Natural killer cell treated with Interleukin-12 subunit alpha and Interleukin-12 subunit beta and Interleukin-15 and Interleukin-18, amount 100 ng/mL, for 72 hours (primary cell): ENCODE measurements at regions not wholly inside any gene's neighbourhood (a gene's known extent, or its start where the extent isn't known, plus 50 kb on each side); places are given as distances from the start of the nearest gene placed in this dataset.

ENCODE experiments used
- ATAC-seq, 2 donors: fragments of 150-1000 bp; cut with Tn5 transposase in 1 of 2; sonication (Bioruptor Pico), chemical (Tn5 transposase) in 1 of 2; 2 replicates each; pipeline ENCODE4 v1.10.0; 2021
- DNase-seq: peaks from one replicate; pipeline ENCODE4 v3.0.0; 2022; ENCODE audit warnings: low spot score
- H3K27ac Mint-ChIP-seq, 2 donors: 1 replicate in 1 of 2; 2 replicates in 1 of 2; pipeline ENCODE4 v1.8.0; 2022; ENCODE audit warnings: mixed read lengths in 2 of 2, mild to moderate bottlenecking in 1 of 2, moderate library complexity in 1 of 2
- H3K27me3 Mint-ChIP-seq, 2 donors: 1 replicate in 1 of 2; 2 replicates in 1 of 2; pipeline ENCODE4 v1.8.0; 2022; ENCODE audit warnings: mixed read lengths in 2 of 2
- H3K36me3 Mint-ChIP-seq: one replicate; pipeline ENCODE4 v1.8.0; 2022; ENCODE audit warnings: mixed read lengths
- H3K4me1 Mint-ChIP-seq, 2 donors: 1 replicate in 1 of 2; 2 replicates in 1 of 2; pipeline ENCODE4 v1.8.0; 2022; ENCODE audit warnings: low read depth in 2 of 2, mixed read lengths in 2 of 2, mild to moderate bottlenecking in 1 of 2
- H3K4me3 Mint-ChIP-seq: one replicate; pipeline ENCODE4 v1.8.0; 2022; ENCODE audit warnings: mixed read lengths
- H3K9me3 Mint-ChIP-seq: 2 replicates; pipeline ENCODE4 v1.8.0; 2022; ENCODE audit warnings: mixed read lengths

DNA sequence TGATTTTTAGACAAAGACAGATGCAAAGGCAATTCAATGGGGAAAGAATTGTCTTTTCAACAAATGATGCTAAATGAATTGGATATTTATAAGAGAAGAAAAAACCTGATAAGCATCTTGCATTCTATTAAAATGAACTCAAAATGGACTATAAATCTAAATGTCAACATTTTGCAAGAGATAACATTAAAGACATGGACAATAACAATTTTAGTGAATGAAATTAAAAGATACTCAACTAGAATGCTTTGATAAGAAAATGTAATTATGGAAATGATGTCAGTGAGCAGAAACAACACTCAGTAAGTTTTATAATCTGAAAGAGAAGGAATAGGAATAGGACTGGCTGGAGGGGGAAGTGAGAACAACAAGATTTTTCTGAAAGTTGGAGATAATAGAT lies 421.7 kb downstream of the C6orf118 start:
- Mint-ChIP-seq H3K27me3 (no peaks in the 10 kb centered on the region), H3K4me1 (no peaks in the 10 kb centered on the region), H3K9me3 (peaks cover 10% of the 10 kb centered on the region), H3K27ac (no peak overlapping the region), H3K36me3 (no peaks in the 10 kb centered on the region), H3K4me3 (no peak overlapping the region)
- ATAC-seq, result no peak
- no peak for DNase-seq

DNA sequence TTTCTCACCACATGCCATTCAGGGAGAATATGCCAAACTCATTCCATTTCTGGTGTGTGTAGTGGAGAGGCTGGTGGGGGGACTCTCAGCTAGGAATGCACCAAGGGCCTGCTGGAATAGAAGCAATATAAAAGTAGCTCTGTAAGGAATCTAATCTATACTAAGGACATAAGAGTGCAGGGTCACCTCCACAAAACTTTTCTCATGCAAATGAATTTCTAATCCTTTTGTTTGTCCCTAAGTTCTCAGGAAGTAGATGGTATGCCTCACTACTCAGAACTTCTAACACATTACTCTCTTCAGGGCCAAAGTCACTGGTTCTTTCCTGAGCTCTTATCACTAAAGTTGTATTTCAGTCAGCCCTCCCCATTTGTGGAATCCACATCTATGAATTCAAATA lies 427.2 kb downstream of the C6orf118 start:
- no peak overlapping the region for H3K4me3 Mint-ChIP-seq
- peaks cover 8% of the 10 kb centered on the region for H3K9me3 Mint-ChIP-seq
- ATAC-seq, result no peak
- no peaks in the 10 kb centered on the region for H3K27me3 Mint-ChIP-seq
- no peak for DNase-seq
- no peaks in the 10 kb centered on the region for H3K4me1 Mint-ChIP-seq
- no peaks in the 10 kb centered on the region for H3K36me3 Mint-ChIP-seq
- no peak overlapping the region for H3K27ac Mint-ChIP-seq

DNA sequence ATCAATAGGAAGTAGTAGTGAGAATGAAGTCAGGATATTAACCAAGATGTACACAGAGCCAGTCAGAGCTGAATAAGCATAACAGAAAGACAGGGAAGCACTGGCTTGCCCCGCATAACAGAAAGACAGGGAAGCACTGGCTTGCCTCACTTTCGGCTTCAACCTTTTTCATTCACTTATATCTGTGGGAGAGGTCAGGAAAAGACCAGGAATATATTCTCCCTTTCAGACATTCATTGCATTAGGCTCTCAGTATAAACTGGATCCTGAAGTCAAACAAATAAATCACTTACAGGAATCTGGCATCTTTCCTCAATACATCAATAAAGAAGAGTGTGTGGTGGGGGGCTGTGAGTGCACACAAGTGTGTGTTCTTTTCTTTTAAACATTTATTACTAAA lies 437.6 kb downstream of the C6orf118 start:
- ATAC-seq, result no peak
- DNase-seq, result no peak
- H3K27me3 Mint-ChIP-seq, result no peaks in the 10 kb centered on the region
- H3K4me1 Mint-ChIP-seq, result no peaks in the 10 kb centered on the region
- H3K36me3 Mint-ChIP-seq, result no peaks in the 10 kb centered on the region
- H3K27ac Mint-ChIP-seq, result no peak overlapping the region
- no peak overlapping the region for H3K4me3 Mint-ChIP-seq
- H3K9me3 Mint-ChIP-seq, result peaks cover 14% of the 10 kb centered on the region

DNA sequence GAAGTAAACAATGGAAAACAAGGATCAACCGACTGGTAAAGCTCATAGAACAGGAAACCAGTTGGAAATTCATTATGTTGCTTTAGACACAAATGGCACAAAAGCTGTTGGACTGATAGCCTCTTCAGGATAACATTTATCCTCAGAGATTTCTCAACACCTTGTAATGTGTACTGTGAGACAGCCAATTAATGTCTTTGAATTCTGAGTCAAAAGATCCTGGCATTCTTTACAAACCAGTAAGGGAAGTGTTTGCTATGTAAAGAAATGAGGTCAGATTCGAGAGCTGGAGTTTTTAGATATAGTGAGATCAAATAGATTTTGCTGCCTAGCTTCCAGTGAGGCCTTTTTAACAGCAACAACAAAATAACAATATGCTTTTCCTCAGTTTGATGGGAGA lies 439.2 kb downstream of the C6orf118 start:
- Mint-ChIP-seq H3K36me3 (no peaks in the 10 kb centered on the region), H3K27ac (no peak overlapping the region), H3K4me3 (no peak overlapping the region), H3K27me3 (no peaks in the 10 kb centered on the region), H3K4me1 (no peaks in the 10 kb centered on the region), H3K9me3 (peaks cover 14% of the 10 kb centered on the region)
- DNase-seq (no peak), ATAC-seq (no peak)

DNA sequence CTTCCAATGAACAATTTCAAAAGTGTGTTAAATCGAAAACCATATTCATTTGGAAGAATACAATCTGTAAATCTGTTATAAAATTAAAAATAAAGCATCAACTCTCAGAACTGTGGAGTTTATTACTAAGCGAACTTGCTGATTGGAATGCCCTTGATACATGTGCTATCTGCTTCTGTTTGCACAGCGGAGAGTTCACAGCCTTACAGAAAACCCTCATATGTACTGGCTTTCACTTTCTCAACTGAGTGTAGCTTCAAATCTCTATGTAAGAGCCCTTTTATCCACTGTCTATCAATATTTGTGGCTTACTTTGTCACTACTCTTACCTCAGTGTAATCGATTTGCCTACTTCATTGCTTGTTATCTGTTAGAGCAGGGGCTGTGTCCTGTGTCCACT lies 447.4 kb downstream of the C6orf118 start:
- H3K36me3 Mint-ChIP-seq, result no peaks in the 10 kb centered on the region
- H3K27me3 Mint-ChIP-seq, result no peaks in the 10 kb centered on the region
- peaks cover 17% of the 10 kb centered on the region for H3K9me3 Mint-ChIP-seq
- no peak overlapping the region for H3K4me3 Mint-ChIP-seq
- no peak for DNase-seq
- no peaks in the 10 kb centered on the region for H3K4me1 Mint-ChIP-seq
- no peak for ATAC-seq
- H3K27ac Mint-ChIP-seq, result no peak overlapping the region

DNA sequence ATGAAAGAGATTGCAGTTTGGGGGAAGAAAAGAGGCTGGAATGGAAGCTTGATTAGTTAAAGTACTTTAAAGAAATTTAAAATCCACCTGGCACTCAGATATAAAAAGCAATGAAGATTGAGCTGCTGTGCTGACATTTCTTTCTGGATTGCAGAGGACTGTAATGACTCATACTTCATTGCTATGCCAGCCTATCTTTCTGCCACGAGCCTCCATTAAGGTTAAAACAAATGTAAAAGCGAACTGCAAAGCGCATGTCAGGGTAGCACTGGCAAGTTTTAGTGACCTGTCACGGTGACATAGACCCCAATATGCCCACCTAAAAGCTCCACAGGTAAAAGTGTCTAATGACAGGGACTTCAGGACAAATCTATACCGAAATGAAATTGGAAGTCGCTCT lies 449.6 kb downstream of the C6orf118 start:
- Mint-ChIP-seq H3K27me3 (no peaks in the 10 kb centered on the region), H3K9me3 (peaks cover 11% of the 10 kb centered on the region), H3K27ac (no peak overlapping the region), H3K4me3 (no peak overlapping the region), H3K4me1 (no peaks in the 10 kb centered on the region), H3K36me3 (no peaks in the 10 kb centered on the region)
- no peak for ATAC-seq
- DNase-seq, result no peak

DNA sequence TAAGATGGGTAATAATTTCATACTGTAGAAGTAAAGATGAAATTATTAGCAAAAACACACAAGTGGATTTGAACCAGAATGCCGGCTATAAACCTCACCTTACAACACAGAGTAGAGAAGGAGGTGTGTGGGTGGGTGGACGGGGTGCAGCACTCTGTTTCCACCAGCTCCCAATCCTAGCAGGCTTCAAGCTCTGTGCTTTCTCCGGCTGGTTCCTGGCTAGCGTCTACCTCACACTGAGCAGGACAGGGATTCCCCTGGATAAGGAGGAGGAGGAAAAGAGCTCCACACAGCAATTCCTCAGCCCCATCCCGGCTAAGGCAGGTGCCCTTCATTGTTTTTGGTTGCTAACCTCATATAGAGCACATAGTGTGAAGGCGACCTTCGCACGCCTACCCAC lies 453.3 kb downstream of the C6orf118 start:
- ATAC-seq, result no peak
- H3K27ac Mint-ChIP-seq, result no peak overlapping the region
- DNase-seq, result no peak

DNA sequence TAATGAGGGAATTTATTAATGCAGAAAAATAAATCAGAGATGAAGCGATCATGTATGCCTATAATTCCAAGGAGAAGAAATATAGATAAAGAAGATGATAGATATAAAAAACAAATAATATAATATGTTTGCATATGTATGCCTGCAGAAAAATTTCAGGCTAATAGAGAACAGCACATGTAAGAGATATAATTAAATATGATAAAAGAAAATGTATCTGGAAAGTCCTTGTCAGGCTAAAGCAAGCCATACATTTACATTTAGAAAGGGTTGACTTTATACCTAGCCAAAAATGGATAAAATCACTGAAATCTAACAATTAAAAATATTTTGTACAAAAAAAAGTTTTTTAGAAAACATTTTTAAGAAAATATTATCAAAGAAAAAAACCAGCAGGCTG lies 454.1 kb downstream of the C6orf118 start:
- no peak for ATAC-seq
- H3K4me1 Mint-ChIP-seq, result no peaks in the 10 kb centered on the region
- no peak overlapping the region for H3K4me3 Mint-ChIP-seq
- H3K9me3 Mint-ChIP-seq, result peaks cover 4% of the 10 kb centered on the region
- no peaks in the 10 kb centered on the region for H3K27me3 Mint-ChIP-seq
- no peak for DNase-seq
- no peaks in the 10 kb centered on the region for H3K36me3 Mint-ChIP-seq
- H3K27ac Mint-ChIP-seq, result no peak overlapping the region

More for the DNA sequence above, 453.3 kb downstream of the C6orf118 start:
- Mint-ChIP-seq H3K9me3 (peaks cover 4% of the 10 kb centered on the region), H3K36me3 (no peaks in the 10 kb centered on the region), H3K27me3 (no peaks in the 10 kb centered on the region), H3K4me1 (no peaks in the 10 kb centered on the region), H3K4me3 (no peak overlapping the region)

DNA sequence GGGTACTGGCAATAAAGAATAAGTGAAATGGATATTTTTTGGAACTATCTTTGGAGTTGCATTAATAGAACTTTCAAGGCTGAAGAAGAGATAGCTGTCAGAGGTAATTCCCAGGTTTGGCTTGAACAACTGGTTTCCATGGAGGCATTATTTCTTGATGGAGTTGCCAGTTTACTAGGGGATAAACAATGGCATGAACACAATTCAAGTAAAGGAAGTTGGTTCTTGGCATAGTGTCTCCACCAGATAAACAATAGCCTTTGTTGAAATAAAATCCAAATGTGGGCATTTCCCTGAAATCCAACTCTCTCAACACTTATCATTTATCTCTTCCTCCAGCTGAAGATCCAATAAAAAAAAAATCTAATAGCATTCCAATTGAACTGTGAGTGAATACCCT lies 454.9 kb downstream of the C6orf118 start:
- Mint-ChIP-seq H3K4me1 (no peaks in the 10 kb centered on the region), H3K36me3 (no peaks in the 10 kb centered on the region), H3K27me3 (no peaks in the 10 kb centered on the region), H3K9me3 (peaks cover 4% of the 10 kb centered on the region), H3K27ac (no peak overlapping the region), H3K4me3 (no peak overlapping the region)
- no peak for DNase-seq
- ATAC-seq, result no peak

DNA sequence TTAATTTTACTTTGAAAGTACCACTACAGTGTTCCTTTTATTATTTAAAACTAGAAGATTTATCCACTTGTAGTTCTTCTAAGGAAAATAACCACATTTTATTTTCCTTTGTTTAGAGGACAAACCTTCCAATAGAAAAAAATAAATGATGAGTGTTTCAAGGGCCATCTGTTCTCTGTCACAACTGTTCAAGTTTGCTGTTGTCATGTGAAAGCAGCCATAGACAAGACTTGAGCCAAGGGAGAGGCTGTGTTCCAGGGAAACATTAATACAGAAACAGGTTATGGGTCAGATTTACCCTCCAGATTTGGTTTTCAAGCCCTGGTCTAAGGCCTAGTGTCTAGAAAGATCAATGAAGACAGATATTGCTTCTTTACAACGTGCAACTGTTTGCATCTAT lies 463.6 kb downstream of the C6orf118 start:
- H3K4me1 Mint-ChIP-seq, result no peaks in the 10 kb centered on the region
- ATAC-seq, result no peak
- no peaks in the 10 kb centered on the region for H3K27me3 Mint-ChIP-seq
- H3K36me3 Mint-ChIP-seq, result no peaks in the 10 kb centered on the region
- no peak overlapping the region for H3K4me3 Mint-ChIP-seq
- H3K9me3 Mint-ChIP-seq, result peaks cover 22% of the 10 kb centered on the region
- no peak for DNase-seq
- no peak overlapping the region for H3K27ac Mint-ChIP-seq

DNA sequence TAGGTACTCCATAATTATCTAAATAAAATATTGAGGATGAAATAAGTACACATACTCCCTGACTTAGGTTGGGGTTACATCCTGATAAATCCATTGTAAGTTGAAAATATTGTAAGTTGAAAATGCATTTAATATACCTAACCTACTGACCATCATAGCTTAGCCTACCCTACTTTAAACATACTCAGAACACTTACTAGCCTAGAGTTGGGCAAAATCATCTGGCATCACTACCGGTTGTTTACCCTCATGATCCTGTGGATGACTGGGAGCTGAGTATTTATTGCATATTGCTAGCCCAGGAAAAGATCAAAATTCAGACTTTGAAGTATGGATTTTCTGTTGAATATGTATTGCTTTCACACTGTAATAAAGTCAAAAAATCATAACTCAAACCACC lies 467.3 kb downstream of the C6orf118 start:
- no peak overlapping the region for H3K4me3 Mint-ChIP-seq
- DNase-seq (no peak), ATAC-seq (no peak)
- H3K27ac Mint-ChIP-seq, result no peak overlapping the region
- H3K4me1 Mint-ChIP-seq, result no peaks in the 10 kb centered on the region
- no peaks in the 10 kb centered on the region for H3K27me3 Mint-ChIP-seq
- H3K36me3 Mint-ChIP-seq, result no peaks in the 10 kb centered on the region
- peaks cover 12% of the 10 kb centered on the region for H3K9me3 Mint-ChIP-seq

DNA sequence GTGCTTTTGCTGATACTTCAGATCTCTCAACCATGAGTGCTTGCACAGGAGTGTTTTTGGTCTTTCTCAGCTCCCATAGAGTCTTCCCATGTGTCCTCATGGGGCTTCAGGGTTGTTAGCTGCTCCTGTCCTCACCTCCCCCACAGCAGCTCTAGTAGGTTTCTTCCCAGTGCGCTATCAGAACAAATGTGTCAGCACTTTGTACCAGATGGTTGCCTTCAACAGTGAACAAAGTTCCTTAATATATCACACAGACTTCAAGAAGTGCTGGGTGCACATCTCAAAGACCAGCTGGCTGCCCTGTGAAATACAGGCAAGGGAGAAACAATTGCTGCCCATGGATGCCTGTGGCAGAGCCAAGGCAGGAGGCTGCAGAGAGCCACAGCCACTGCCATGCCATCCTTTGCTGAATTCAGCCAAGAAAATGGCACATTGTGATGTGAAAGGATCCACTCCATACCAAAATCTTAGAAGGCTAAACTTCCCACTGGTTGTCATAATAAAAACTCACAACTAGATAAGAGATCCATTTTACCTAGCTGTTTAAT lies 471.3 kb downstream of the C6orf118 start:
- H3K27me3 Mint-ChIP-seq, result no peaks in the 10 kb centered on the region
- peaks cover 13% of the 10 kb centered on the region for H3K9me3 Mint-ChIP-seq
- no peak for ATAC-seq
- no peaks in the 10 kb centered on the region for H3K36me3 Mint-ChIP-seq
- H3K27ac Mint-ChIP-seq, result no peak overlapping the region
- no peak for DNase-seq
- no peaks in the 10 kb centered on the region for H3K4me1 Mint-ChIP-seq
- no peak overlapping the region for H3K4me3 Mint-ChIP-seq

DNA sequence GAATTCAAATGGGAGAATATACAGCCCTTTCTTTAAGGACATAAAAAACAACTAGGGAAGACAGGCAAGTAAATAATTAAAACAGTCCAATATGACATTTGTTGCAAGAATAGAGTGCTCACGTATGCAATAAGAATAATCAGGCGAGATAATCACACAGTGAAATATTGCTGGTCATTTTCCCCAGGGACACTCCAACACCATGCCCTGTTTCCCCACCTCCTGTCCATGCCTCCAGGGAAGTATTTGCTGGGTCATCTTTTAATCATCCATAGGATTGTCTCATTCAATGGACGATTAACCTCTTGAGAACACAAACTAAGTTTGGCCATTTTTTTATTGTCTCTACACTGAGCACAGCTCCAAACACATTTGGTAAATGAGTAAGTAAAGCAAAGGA lies 472.9 kb downstream of the C6orf118 start:
- no peaks in the 10 kb centered on the region for H3K36me3 Mint-ChIP-seq
- H3K4me1 Mint-ChIP-seq, result no peaks in the 10 kb centered on the region
- ATAC-seq, result no peak
- no peak for DNase-seq
- peaks cover 18% of the 10 kb centered on the region for H3K9me3 Mint-ChIP-seq
- H3K4me3 Mint-ChIP-seq, result no peak overlapping the region
- no peak overlapping the region for H3K27ac Mint-ChIP-seq
- H3K27me3 Mint-ChIP-seq, result no peaks in the 10 kb centered on the region

DNA sequence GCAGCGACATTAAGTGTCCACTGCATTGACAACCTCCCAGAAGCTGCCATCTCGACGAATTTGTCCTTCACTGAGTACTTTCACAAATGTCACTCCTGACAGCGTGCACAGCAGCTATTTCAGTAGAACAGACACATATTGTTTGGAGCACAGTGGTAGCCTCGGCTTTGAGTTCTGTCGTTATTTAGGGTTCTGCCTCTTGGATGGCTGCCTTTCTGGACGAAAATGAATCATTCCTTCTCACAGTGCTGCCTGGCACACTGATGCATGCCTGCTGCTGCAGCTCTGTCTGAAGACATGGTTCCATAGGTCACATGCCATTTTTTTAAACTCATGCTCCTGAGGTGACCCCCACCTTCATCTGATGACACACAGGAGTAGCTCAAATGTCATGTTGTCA lies 477.0 kb downstream of the C6orf118 start:
- no peak for DNase-seq
- Mint-ChIP-seq H3K27me3 (no peaks in the 10 kb centered on the region), H3K4me1 (no peaks in the 10 kb centered on the region), H3K27ac (no peak overlapping the region), H3K4me3 (no peak overlapping the region), H3K9me3 (peaks cover 24% of the 10 kb centered on the region), H3K36me3 (no peaks in the 10 kb centered on the region)
- ATAC-seq, result no peak

DNA sequence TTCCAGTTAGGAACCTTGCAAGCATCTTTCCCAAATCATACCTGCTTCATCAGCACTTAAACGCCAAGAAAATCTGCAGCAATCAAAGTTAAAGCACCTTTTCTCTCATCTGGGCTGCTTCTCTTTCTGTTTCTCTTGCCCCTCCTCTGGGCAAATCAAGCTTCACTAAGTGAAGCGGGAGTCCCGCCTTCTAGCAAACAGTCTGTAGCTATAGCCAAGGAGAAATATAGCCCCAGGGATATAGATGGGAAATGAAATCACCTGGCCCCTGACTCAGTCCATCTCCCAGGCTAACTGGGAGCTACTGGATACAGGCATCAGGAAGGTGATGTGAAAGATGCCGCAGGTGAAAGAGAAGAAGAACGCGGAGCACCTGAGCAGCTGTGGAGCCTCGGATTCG lies 481.9 kb downstream of the C6orf118 start:
- no peaks in the 10 kb centered on the region for H3K4me1 Mint-ChIP-seq

More for the DNA sequence above, 481.9 kb downstream of the C6orf118 start:
- Mint-ChIP-seq H3K27ac (no peak overlapping the region), H3K27me3 (no peaks in the 10 kb centered on the region), H3K36me3 (no peaks in the 10 kb centered on the region), H3K4me3 (no peak overlapping the region), H3K9me3 (peaks cover 12% of the 10 kb centered on the region)
- ATAC-seq, result no peak
- no peak for DNase-seq
